HCT116 (cell line): ENCODE measurements at regions not wholly inside any gene's neighbourhood (a gene's known extent, or its start where the extent isn't known, plus 50 kb on each side); places are given as distances from the start of the nearest gene placed in this dataset.

Experiments used
- POLR2A ChIP-seq: IDR thresholded peaks from 2 replicates; pipeline ENCODE4 v1.7.0; 2011; ENCODE audit warnings: borderline replicate concordance; ENCODE audit not compliant: insufficient read depth, insufficient read length; ENCODE audit errors: extremely low read depth
- YY1 ChIP-seq: IDR thresholded peaks from 2 replicates; pipeline ENCODE4 v1.6.1; 2011; ENCODE audit warnings: low read length, low read depth, moderate library complexity, mild to moderate bottlenecking; ENCODE audit not compliant: insufficient replicate concordance; ENCODE audit errors: extremely low read depth
- TF ChIP-seq, protein P1 (sequence below), 3 experiments: fragments of 200-600 bp in 1 of 3; sonication (generic) in 1 of 3; IDR thresholded peaks in 2 of 3; conservative IDR thresholded peaks in 1 of 3; 2 replicates each; pipeline ENCODE4 v1.5.1; 2012 to 2017; ENCODE audit warnings: low read depth in 2 of 3, low read length in 2 of 3, antibody characterized with exemption in 1 of 3, borderline replicate concordance in 1 of 3, control low read depth in 1 of 3, mild to moderate bottlenecking in 1 of 3, mixed read lengths in 1 of 3, mixed run types in 1 of 3, moderate library complexity in 1 of 3; ENCODE audit not compliant: insufficient read depth in 1 of 3

DNA sequence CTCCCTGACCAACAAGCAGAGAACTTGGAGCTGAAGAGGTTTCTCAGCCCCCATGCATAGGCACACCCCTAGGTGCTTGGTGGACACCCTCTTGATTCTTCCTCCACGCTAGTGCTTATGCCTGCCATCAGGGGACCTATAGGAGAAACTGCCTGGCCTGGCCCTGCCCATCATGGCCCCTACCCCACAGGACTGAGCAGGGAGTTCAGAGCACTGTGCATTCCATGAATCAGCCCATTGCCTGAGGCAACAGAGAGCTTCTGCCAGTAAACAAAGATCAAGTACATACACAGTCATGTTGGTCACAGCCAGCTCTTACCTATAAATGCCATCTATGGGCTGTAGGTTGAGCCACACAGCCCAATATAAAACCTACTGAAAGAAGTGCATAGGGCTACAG lies 99.1 kb upstream of the EDNRA start:
- TF ChIP-seq, protein P1, sequence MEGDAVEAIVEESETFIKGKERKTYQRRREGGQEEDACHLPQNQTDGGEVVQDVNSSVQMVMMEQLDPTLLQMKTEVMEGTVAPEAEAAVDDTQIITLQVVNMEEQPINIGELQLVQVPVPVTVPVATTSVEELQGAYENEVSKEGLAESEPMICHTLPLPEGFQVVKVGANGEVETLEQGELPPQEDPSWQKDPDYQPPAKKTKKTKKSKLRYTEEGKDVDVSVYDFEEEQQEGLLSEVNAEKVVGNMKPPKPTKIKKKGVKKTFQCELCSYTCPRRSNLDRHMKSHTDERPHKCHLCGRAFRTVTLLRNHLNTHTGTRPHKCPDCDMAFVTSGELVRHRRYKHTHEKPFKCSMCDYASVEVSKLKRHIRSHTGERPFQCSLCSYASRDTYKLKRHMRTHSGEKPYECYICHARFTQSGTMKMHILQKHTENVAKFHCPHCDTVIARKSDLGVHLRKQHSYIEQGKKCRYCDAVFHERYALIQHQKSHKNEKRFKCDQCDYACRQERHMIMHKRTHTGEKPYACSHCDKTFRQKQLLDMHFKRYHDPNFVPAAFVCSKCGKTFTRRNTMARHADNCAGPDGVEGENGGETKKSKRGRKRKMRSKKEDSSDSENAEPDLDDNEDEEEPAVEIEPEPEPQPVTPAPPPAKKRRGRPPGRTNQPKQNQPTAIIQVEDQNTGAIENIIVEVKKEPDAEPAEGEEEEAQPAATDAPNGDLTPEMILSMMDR (IDR thresholded peaks at IDR 0.05 in 2 of 3, conservative IDR thresholded peaks at IDR 0.05 in 1 of 3; ENCODE audit: borderline replicate concordance in 1 of 3, insufficient read depth in 1 of 3, low read depth in 2 of 3, low read length in 2 of 3), result no peak
- TF ChIP-seq YY1 (no peak), POLR2A (no peak)
